ENCODE measurements at regions not wholly inside any gene's neighbourhood (a gene's known extent, or its start where the extent isn't known, plus 50 kb on each side); places are given as distances from the start of the nearest gene placed in this dataset.

DNA sequence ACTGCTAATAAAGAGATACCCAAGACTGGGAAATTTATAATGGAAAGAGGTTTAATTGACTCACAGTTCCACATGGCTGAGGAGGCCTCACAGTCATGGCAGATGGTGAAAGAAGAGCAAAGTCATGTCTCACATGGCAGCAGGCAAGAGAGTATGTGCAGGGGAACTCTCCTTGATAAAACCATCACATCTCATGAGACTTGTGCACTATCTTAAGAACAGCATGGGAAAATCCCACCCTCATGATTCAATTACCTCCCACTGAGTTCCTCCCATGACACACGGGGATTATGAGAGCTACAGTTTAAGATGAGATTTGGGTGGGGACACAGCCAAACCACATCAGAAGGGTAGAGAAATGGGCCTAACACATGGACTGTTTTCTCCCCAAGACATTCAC is 156.3 kb downstream of the CCDC71L start:
- TF ChIP-seq, protein P1, sequence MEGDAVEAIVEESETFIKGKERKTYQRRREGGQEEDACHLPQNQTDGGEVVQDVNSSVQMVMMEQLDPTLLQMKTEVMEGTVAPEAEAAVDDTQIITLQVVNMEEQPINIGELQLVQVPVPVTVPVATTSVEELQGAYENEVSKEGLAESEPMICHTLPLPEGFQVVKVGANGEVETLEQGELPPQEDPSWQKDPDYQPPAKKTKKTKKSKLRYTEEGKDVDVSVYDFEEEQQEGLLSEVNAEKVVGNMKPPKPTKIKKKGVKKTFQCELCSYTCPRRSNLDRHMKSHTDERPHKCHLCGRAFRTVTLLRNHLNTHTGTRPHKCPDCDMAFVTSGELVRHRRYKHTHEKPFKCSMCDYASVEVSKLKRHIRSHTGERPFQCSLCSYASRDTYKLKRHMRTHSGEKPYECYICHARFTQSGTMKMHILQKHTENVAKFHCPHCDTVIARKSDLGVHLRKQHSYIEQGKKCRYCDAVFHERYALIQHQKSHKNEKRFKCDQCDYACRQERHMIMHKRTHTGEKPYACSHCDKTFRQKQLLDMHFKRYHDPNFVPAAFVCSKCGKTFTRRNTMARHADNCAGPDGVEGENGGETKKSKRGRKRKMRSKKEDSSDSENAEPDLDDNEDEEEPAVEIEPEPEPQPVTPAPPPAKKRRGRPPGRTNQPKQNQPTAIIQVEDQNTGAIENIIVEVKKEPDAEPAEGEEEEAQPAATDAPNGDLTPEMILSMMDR (IDR thresholded peaks at IDR 0.05), result no peak
- no peak for TF ChIP-seq POLR2A (IDR thresholded peaks at IDR 0.05)

All from body of pancreas (tissue), 4 donors.